ENCODE measurements at regions not wholly inside any gene's neighbourhood (a gene's known extent, or its start where the extent isn't known, plus 50 kb on each side); places are given as distances from the start of the nearest gene placed in this dataset.

DNA sequence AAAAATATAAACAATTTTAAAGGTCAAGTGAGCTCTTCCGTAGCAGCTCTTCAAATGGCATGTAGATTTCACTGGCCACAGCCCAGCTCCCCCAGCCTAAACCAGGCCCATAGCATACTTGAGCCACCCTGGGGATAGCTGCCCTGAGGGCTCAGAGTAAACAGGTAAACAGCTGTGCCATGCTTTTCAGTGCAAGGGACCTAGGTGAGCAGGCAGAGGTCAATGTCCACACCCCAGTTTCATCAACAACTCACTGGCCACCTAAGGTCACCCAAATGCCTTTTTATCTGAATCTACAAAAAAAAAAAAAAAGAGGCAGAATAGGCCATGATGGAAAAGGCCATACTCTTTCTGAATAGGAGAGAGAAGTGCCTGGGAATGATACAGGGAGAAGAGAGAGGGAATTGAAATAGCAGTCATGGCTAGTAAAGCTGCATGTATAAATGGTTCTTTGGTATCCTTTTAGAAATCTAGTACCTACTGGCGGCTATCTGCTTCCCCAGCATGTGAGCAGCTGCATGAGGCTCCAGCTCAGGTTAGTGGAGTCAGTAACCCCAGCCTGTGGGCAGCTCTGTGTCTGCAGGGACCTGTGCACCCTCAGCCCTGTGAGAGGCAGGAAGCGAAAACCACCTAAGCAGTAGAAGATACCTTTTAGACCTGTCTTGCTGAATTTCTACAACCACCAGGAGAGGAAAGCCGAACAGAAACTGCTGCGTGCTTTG, 77.0 kb downstream of the FOXA2 start (continued):
- TF ChIP-seq, protein P1, sequence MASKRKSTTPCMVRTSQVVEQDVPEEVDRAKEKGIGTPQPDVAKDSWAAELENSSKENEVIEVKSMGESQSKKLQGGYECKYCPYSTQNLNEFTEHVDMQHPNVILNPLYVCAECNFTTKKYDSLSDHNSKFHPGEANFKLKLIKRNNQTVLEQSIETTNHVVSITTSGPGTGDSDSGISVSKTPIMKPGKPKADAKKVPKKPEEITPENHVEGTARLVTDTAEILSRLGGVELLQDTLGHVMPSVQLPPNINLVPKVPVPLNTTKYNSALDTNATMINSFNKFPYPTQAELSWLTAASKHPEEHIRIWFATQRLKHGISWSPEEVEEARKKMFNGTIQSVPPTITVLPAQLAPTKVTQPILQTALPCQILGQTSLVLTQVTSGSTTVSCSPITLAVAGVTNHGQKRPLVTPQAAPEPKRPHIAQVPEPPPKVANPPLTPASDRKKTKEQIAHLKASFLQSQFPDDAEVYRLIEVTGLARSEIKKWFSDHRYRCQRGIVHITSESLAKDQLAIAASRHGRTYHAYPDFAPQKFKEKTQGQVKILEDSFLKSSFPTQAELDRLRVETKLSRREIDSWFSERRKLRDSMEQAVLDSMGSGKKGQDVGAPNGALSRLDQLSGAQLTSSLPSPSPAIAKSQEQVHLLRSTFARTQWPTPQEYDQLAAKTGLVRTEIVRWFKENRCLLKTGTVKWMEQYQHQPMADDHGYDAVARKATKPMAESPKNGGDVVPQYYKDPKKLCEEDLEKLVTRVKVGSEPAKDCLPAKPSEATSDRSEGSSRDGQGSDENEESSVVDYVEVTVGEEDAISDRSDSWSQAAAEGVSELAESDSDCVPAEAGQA (IDR thresholded peaks at IDR 0.05; ENCODE audit: low read depth) = no peak
- TF ChIP-seq, protein P1 (CRISPR knock-in tag; IDR thresholded peaks at IDR 0.05; ENCODE audit: borderline replicate concordance) = no peak
- TF ChIP-seq, protein P2, sequence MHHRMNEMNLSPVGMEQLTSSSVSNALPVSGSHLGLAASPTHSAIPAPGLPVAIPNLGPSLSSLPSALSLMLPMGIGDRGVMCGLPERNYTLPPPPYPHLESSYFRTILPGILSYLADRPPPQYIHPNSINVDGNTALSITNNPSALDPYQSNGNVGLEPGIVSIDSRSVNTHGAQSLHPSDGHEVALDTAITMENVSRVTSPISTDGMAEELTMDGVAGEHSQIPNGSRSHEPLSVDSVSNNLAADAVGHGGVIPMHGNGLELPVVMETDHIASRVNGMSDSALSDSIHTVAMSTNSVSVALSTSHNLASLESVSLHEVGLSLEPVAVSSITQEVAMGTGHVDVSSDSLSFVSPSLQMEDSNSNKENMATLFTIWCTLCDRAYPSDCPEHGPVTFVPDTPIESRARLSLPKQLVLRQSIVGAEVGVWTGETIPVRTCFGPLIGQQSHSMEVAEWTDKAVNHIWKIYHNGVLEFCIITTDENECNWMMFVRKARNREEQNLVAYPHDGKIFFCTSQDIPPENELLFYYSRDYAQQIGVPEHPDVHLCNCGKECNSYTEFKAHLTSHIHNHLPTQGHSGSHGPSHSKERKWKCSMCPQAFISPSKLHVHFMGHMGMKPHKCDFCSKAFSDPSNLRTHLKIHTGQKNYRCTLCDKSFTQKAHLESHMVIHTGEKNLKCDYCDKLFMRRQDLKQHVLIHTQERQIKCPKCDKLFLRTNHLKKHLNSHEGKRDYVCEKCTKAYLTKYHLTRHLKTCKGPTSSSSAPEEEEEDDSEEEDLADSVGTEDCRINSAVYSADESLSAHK (CRISPR knock-in tag; IDR thresholded peaks at IDR 0.05; ENCODE audit: borderline replicate concordance) = no peak
- TF ChIP-seq ZZZ3 (CRISPR knock-in tag; IDR thresholded peaks at IDR 0.05; ENCODE audit: borderline replicate concordance) (no peak), SNRNP70 (IDR thresholded peaks at IDR 0.05; ENCODE audit: low read depth, low read length) (no peak), ZFP90 (CRISPR knock-in tag; IDR thresholded peaks at IDR 0.05; ENCODE audit: borderline replicate concordance) (no peak), NFATC3 (CRISPR knock-in tag; IDR thresholded peaks at IDR 0.05) (peak; percentile 11; the same call in 1 of the 2 replicates), MED8 (CRISPR knock-in tag; IDR thresholded peaks at IDR 0.05; ENCODE audit: insufficient replicate concordance) (peak; percentile 11), ZNF7 (CRISPR knock-in tag; IDR thresholded peaks at IDR 0.05) (no peak), CEBPG (CRISPR knock-in tag; IDR thresholded peaks at IDR 0.05) (peak; percentile 72), SAP130 (CRISPR knock-in tag; IDR thresholded peaks at IDR 0.05; ENCODE audit: low read depth) (peak; percentile 81), ZNF605 (CRISPR knock-in tag; IDR thresholded peaks at IDR 0.05) (0 out of 2 replicates have a peak, but pooled peaks have one; percentile 17), JUND (CRISPR knock-in tag; IDR thresholded peaks at IDR 0.05) (no peak)
- TF ChIP-seq, protein P3, sequence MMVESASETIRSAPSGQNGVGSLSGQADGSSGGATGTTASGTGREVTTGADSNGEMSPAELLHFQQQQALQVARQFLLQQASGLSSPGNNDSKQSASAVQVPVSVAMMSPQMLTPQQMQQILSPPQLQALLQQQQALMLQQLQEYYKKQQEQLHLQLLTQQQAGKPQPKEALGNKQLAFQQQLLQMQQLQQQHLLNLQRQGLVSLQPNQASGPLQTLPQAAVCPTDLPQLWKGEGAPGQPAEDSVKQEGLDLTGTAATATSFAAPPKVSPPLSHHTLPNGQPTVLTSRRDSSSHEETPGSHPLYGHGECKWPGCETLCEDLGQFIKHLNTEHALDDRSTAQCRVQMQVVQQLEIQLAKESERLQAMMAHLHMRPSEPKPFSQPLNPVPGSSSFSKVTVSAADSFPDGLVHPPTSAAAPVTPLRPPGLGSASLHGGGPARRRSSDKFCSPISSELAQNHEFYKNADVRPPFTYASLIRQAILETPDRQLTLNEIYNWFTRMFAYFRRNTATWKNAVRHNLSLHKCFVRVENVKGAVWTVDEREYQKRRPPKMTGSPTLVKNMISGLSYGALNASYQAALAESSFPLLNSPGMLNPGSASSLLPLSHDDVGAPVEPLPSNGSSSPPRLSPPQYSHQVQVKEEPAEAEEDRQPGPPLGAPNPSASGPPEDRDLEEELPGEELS (CRISPR knock-in tag; IDR thresholded peaks at IDR 0.05) = peak; percentile 100
- TF ChIP-seq, protein P4, sequence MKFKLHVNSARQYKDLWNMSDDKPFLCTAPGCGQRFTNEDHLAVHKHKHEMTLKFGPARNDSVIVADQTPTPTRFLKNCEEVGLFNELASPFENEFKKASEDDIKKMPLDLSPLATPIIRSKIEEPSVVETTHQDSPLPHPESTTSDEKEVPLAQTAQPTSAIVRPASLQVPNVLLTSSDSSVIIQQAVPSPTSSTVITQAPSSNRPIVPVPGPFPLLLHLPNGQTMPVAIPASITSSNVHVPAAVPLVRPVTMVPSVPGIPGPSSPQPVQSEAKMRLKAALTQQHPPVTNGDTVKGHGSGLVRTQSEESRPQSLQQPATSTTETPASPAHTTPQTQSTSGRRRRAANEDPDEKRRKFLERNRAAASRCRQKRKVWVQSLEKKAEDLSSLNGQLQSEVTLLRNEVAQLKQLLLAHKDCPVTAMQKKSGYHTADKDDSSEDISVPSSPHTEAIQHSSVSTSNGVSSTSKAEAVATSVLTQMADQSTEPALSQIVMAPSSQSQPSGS (CRISPR knock-in tag; IDR thresholded peaks at IDR 0.05) = no peak; the same call in none of the 2 replicates
- TF ChIP-seq, protein P5, sequence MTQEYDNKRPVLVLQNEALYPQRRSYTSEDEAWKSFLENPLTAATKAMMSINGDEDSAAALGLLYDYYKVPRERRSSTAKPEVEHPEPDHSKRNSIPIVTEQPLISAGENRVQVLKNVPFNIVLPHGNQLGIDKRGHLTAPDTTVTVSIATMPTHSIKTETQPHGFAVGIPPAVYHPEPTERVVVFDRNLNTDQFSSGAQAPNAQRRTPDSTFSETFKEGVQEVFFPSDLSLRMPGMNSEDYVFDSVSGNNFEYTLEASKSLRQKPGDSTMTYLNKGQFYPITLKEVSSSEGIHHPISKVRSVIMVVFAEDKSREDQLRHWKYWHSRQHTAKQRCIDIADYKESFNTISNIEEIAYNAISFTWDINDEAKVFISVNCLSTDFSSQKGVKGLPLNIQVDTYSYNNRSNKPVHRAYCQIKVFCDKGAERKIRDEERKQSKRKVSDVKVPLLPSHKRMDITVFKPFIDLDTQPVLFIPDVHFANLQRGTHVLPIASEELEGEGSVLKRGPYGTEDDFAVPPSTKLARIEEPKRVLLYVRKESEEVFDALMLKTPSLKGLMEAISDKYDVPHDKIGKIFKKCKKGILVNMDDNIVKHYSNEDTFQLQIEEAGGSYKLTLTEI (CRISPR knock-in tag; conservative IDR thresholded peaks at IDR 0.05) = no peak

All from HepG2 (cell line).